Keratinocyte (primary cell): ENCODE measurements at regions not wholly inside any gene's neighbourhood (a gene's known extent, or its start where the extent isn't known, plus 50 kb on each side); places are given as distances from the start of the nearest gene placed in this dataset.

Source experiments
- DNase-seq: peaks from one replicate; pipeline ENCODE4 v3.0.0-alpha.2; 2011; ENCODE audit warnings: low read depth, missing footprints, low spot score
- FAIRE-seq: peaks from 2 replicates; lab custom pipeline; 2011; peaks lifted over from hg19 to GRCh38; lab: Jason Lieb, UNC
- H2AFZ ChIP-seq: 2 replicates; pipeline ENCODE4 v1.6.0; 2012; ENCODE audit warnings: low read length, control low read depth, inconsistent platforms; ENCODE audit not compliant: control insufficient read depth
- H3K27ac ChIP-seq: 2 replicates; pipeline ENCODE4 v1.5.1; 2011; ENCODE audit warnings: low read length; ENCODE audit not compliant: control insufficient read depth, insufficient read depth
- H3K27me3 ChIP-seq: 3 replicates; pipeline ENCODE4 v1.6.0; 2011; ENCODE audit warnings: low read length; ENCODE audit not compliant: control insufficient read depth, insufficient read depth; ENCODE audit errors: extremely low read depth
- H3K36me3 ChIP-seq, 2 experiments: 2 replicates in 1 of 2; 3 replicates in 1 of 2; pipeline ENCODE4 v1.5.1; 2011; ENCODE audit warnings: low read length in 2 of 2, mild to moderate bottlenecking in 1 of 2; ENCODE audit not compliant: control insufficient read depth in 2 of 2, insufficient read depth in 2 of 2; ENCODE audit errors: extremely low read depth in 1 of 2
- H3K4me1 ChIP-seq: 3 replicates; pipeline ENCODE4 v1.5.1; 2011; ENCODE audit warnings: low read length; ENCODE audit not compliant: control insufficient read depth, insufficient read depth; ENCODE audit errors: extremely low read depth
- H3K4me2 ChIP-seq: 3 replicates; pipeline ENCODE4 v1.6.0; 2011; ENCODE audit warnings: low read depth, low read length; ENCODE audit not compliant: control insufficient read depth, insufficient read depth; ENCODE audit errors: extremely low read depth
- H3K4me3 ChIP-seq, 3 experiments: fragments of 200-600 bp in 1 of 3; sonication (generic) in 1 of 3; 2 replicates in 2 of 3; 3 replicates in 1 of 3; pipeline ENCODE4 v1.5.1; 2011 to 2016; ENCODE audit warnings: low read length in 3 of 3, mild to moderate bottlenecking in 3 of 3, control low read depth in 2 of 3, inconsistent platforms in 1 of 3, low read depth in 1 of 3, mixed read lengths in 1 of 3, mixed run types in 1 of 3, moderate library complexity in 1 of 3; ENCODE audit not compliant: control insufficient read depth in 2 of 3, insufficient read depth in 2 of 3; ENCODE audit errors: extremely low read depth in 1 of 3
- H3K79me2 ChIP-seq: 2 replicates; pipeline ENCODE4 v1.6.0; 2012; ENCODE audit warnings: low read length; ENCODE audit not compliant: control insufficient read depth, insufficient read depth
- H3K9ac ChIP-seq: 3 replicates; pipeline ENCODE4 v1.6.0; 2011; ENCODE audit warnings: low read length; ENCODE audit not compliant: control insufficient read depth, insufficient read depth; ENCODE audit errors: extremely low read depth
- H3K9me1 ChIP-seq: 3 replicates; pipeline ENCODE4 v1.6.0; 2011; ENCODE audit warnings: low read length; ENCODE audit not compliant: control insufficient read depth, insufficient read depth; ENCODE audit errors: extremely low read depth
- H3K9me3 ChIP-seq: 2 replicates; pipeline ENCODE4 v1.5.1; 2012; ENCODE audit warnings: low read depth, low read length; ENCODE audit not compliant: control insufficient read depth
- H4K20me1 ChIP-seq: 3 replicates; pipeline ENCODE4 v1.6.0; 2011; ENCODE audit warnings: low read length; ENCODE audit not compliant: control insufficient read depth, insufficient read depth; ENCODE audit errors: extremely low read depth
- CTCF ChIP-seq, 3 experiments: IDR thresholded peaks in 1 of 3; conservative IDR thresholded peaks in 1 of 3; optimal IDR thresholded peaks in 1 of 3; 2 replicates in 2 of 3; 3 replicates in 1 of 3; pipeline versions ENCODE3 to v1.5.1; 2011; ENCODE audit warnings: low read length in 3 of 3, mild to moderate bottlenecking in 3 of 3, moderate library complexity in 2 of 3, control low read depth in 1 of 3, inconsistent platforms in 1 of 3; ENCODE audit not compliant: insufficient read depth in 2 of 3; ENCODE audit errors: extremely low read depth in 1 of 3
- EZH2 ChIP-seq: IDR thresholded peaks from one replicate; pipeline ENCODE4 v1.6.1; 2012; ENCODE audit warnings: inconsistent platforms, mild to moderate bottlenecking, low read length, moderate library complexity
- dilution Hi-C: fragments of 300-500 bp; cut with MboI; formaldehyde crosslinking; loops from one replicate; pipeline ENCODE4 v1.7.0; 2020; ENCODE audit warnings: low sequenced_read_pairs; ENCODE audit not compliant: extremely low pct_ligation_motif_present

GRCh38 chr7:42572561-42572960 lies 335.6 kb upstream of the GLI3 start:
- no peaks in the 10 kb centered on the region for H4K20me1 ChIP-seq
- H2AFZ ChIP-seq: no peak overlapping the region
- H3K9me1 ChIP-seq: no peaks in the 10 kb centered on the region
- no peaks in the 10 kb centered on the region for H3K4me1 ChIP-seq
- DNase-seq: no peak
- no peaks in the 10 kb centered on the region for H3K9me3 ChIP-seq
- dilution Hi-C loops: no loop called here
- no peaks in the 10 kb centered on the region for H3K36me3 ChIP-seq
- no peaks in the 10 kb centered on the region for H3K27me3 ChIP-seq
- no peak for TF ChIP-seq CTCF (optimal IDR thresholded peaks at IDR 0.05 in 1 of 3, IDR thresholded peaks at IDR 0.05 in 1 of 3, conservative IDR thresholded peaks at IDR 0.05 in 1 of 3; ENCODE audit: extremely low read depth in 1 of 3, insufficient read depth in 2 of 3, low read length in 3 of 3)
- no peak for TF ChIP-seq EZH2
- no peak for FAIRE-seq
- H3K27ac ChIP-seq: no peak overlapping the region
- H3K9ac ChIP-seq: no peak overlapping the region
- H3K4me3 ChIP-seq: no peak overlapping the region
- H3K4me2 ChIP-seq: no peak overlapping the region
- no peaks in the 10 kb centered on the region for H3K79me2 ChIP-seq

GRCh38 chr7:42572056-42572455 lies 335.0 kb upstream of the GLI3 start:
- FAIRE-seq (peak; percentile 65), DNase-seq (no peak)
- Histone ChIP-seq H3K27me3 (no peaks in the 10 kb centered on the region), H3K4me2 (no peak overlapping the region), H3K36me3 (no peaks in the 10 kb centered on the region), H3K79me2 (no peaks in the 10 kb centered on the region), H3K9me3 (no peaks in the 10 kb centered on the region), H3K4me3 (no peak overlapping the region), H3K9ac (no peak overlapping the region), H3K9me1 (no peaks in the 10 kb centered on the region), H4K20me1 (no peaks in the 10 kb centered on the region), H3K4me1 (no peaks in the 10 kb centered on the region), H2AFZ (no peak overlapping the region), H3K27ac (no peak overlapping the region)
- TF ChIP-seq EZH2 (no peak), CTCF (optimal IDR thresholded peaks at IDR 0.05 in 1 of 3, IDR thresholded peaks at IDR 0.05 in 1 of 3, conservative IDR thresholded peaks at IDR 0.05 in 1 of 3; ENCODE audit: extremely low read depth in 1 of 3, insufficient read depth in 2 of 3, low read length in 3 of 3) (no peak)
- dilution Hi-C loops: no loop called here
